ENCODE measurements at regions not wholly inside any gene's neighbourhood (a gene's known extent, or its start where the extent isn't known, plus 50 kb on each side); places are given as distances from the start of the nearest gene placed in this dataset.

GRCh38 chr13:97751477-97751876, 202.0 kb upstream of the IPO5 start:
- Histone ChIP-seq H3K4me3 (no peak overlapping the region), H3K9me3 (ENCODE audit: low read depth) (no peaks in the 10 kb centered on the region), H3K79me2 (ENCODE audit: insufficient read depth) (no peaks in the 10 kb centered on the region), H3K27me3 (replicated peaks; ENCODE audit: insufficient read depth) (no peaks in the 10 kb centered on the region), H3K4me1 (ENCODE audit: insufficient read depth) (no peaks in the 10 kb centered on the region), H3K9ac (no peak overlapping the region), H3K9me2 (ENCODE audit: insufficient read depth) (no peaks in the 10 kb centered on the region), H3F3A (ENCODE audit: insufficient read depth) (no peaks in the 10 kb centered on the region), H4K20me1 (ENCODE audit: insufficient read depth) (no peaks in the 10 kb centered on the region), H3K36me3 (ENCODE audit: low read depth) (no peaks in the 10 kb centered on the region), H3K4me2 (ENCODE audit: unreplicated experiment) (no peak overlapping the region), H3K27ac (no peak overlapping the region), H2AFZ (no peak overlapping the region)
- TF ChIP-seq EZH2 (IDR thresholded peaks at IDR 0.05; ENCODE audit: insufficient read depth, poor library complexity, severe bottlenecking) (no peak), EZH2phosphoT487 (IDR thresholded peaks at IDR 0.05; ENCODE audit: insufficient read depth, low read depth) (no peak)
- in situ Hi-C loops (cut with MboI) = no loop called here
- no peak for DNase-seq

GRCh38 chr13:97752961-97753668, 200.4 kb upstream of the IPO5 start:
- Histone ChIP-seq H3K36me3 (ENCODE audit: low read depth) (no peaks in the 10 kb centered on the region), H3K4me1 (ENCODE audit: insufficient read depth) (no peaks in the 10 kb centered on the region), H3K4me2 (ENCODE audit: unreplicated experiment) (no peak overlapping the region), H3K4me3 (no peak overlapping the region), H3F3A (ENCODE audit: insufficient read depth) (no peaks in the 10 kb centered on the region), H3K27me3 (replicated peaks; ENCODE audit: insufficient read depth) (no peaks in the 10 kb centered on the region), H3K9me2 (ENCODE audit: insufficient read depth) (no peaks in the 10 kb centered on the region), H3K27ac (no peak overlapping the region), H3K9me3 (ENCODE audit: low read depth) (no peaks in the 10 kb centered on the region), H3K79me2 (ENCODE audit: insufficient read depth) (no peaks in the 10 kb centered on the region), H3K9ac (no peak overlapping the region), H4K20me1 (ENCODE audit: insufficient read depth) (no peaks in the 10 kb centered on the region), H2AFZ (no peak overlapping the region)
- 24 to 31% methylated on average over 7 of the region's 7 CpGs for WGBS, 2 experiments (ENCODE audit: low coverage in 1 of 2, low lambda C conversion rate in 2 of 2, missing lambda C conversion rate in 2 of 2)
- in situ Hi-C loops (cut with MboI) = no loop called here
- DNase-seq = no peak
- no peak for TF ChIP-seq EZH2phosphoT487 (IDR thresholded peaks at IDR 0.05; ENCODE audit: insufficient read depth, low read depth)
- TF ChIP-seq EZH2 (IDR thresholded peaks at IDR 0.05; ENCODE audit: insufficient read depth, poor library complexity, severe bottlenecking) = no peak

GRCh38 chr13:97753942-97754670, 199.4 kb upstream of the IPO5 start:
- Histone ChIP-seq H3K4me3 (no peak overlapping the region), H3F3A (ENCODE audit: insufficient read depth) (no peaks in the 10 kb centered on the region), H3K9me3 (ENCODE audit: low read depth) (no peaks in the 10 kb centered on the region), H3K27me3 (replicated peaks; ENCODE audit: insufficient read depth) (no peaks in the 10 kb centered on the region), H3K9ac (no peak overlapping the region), H4K20me1 (ENCODE audit: insufficient read depth) (no peaks in the 10 kb centered on the region), H2AFZ (no peak overlapping the region), H3K9me2 (ENCODE audit: insufficient read depth) (no peaks in the 10 kb centered on the region), H3K27ac (no peak overlapping the region), H3K36me3 (ENCODE audit: low read depth) (no peaks in the 10 kb centered on the region), H3K79me2 (ENCODE audit: insufficient read depth) (no peaks in the 10 kb centered on the region), H3K4me2 (ENCODE audit: unreplicated experiment) (no peak overlapping the region), H3K4me1 (ENCODE audit: insufficient read depth) (no peaks in the 10 kb centered on the region)
- no peak for TF ChIP-seq EZH2phosphoT487 (IDR thresholded peaks at IDR 0.05; ENCODE audit: insufficient read depth, low read depth)
- no peak for TF ChIP-seq EZH2 (IDR thresholded peaks at IDR 0.05; ENCODE audit: insufficient read depth, poor library complexity, severe bottlenecking)
- in situ Hi-C loops (cut with MboI) = no loop called here
- DNase-seq = no peak
- WGBS, 2 experiments (ENCODE audit: low coverage in 1 of 2, low lambda C conversion rate in 2 of 2, missing lambda C conversion rate in 2 of 2) = 44 to 46% methylated on average over 5 of the region's 5 CpGs

- no peak for DNase-seq
- H3K27ac ChIP-seq = no peak overlapping the region
- no peaks in the 10 kb centered on the region for H4K20me1 ChIP-seq (ENCODE audit: insufficient read depth)
- H3K36me3 ChIP-seq (ENCODE audit: low read depth) = no peaks in the 10 kb centered on the region
- H3K27me3 ChIP-seq (replicated peaks; ENCODE audit: insufficient read depth) = no peaks in the 10 kb centered on the region
- H3K4me2 ChIP-seq (ENCODE audit: unreplicated experiment) = no peak overlapping the region
- H3K9ac ChIP-seq = no peak overlapping the region
- no peaks in the 10 kb centered on the region for H3K9me2 ChIP-seq (ENCODE audit: insufficient read depth)
- no peak overlapping the region for H3K4me3 ChIP-seq
- no peaks in the 10 kb centered on the region for H3K9me3 ChIP-seq (ENCODE audit: low read depth)
- in situ Hi-C loops (cut with MboI) = no loop called here
- no peaks in the 10 kb centered on the region for H3K4me1 ChIP-seq (ENCODE audit: insufficient read depth)
- no peaks in the 10 kb centered on the region for H3K79me2 ChIP-seq (ENCODE audit: insufficient read depth)
- TF ChIP-seq EZH2phosphoT487 (IDR thresholded peaks at IDR 0.05; ENCODE audit: insufficient read depth, low read depth) (no peak), EZH2 (IDR thresholded peaks at IDR 0.05; ENCODE audit: insufficient read depth, poor library complexity, severe bottlenecking) (no peak)
- no peak overlapping the region for H2AFZ ChIP-seq
- H3F3A ChIP-seq (ENCODE audit: insufficient read depth) = no peaks in the 10 kb centered on the region
- WGBS, 2 experiments (ENCODE audit: low coverage in 1 of 2, low lambda C conversion rate in 2 of 2, missing lambda C conversion rate in 2 of 2) = 59 to 62% methylated on average over 4 of the region's 4 CpGs
Measured at GRCh38 chr13:97757807-97758206, 195.7 kb upstream of the IPO5 start.
